ENCODE measurements at regions not wholly inside any gene's neighbourhood (a gene's known extent, or its start where the extent isn't known, plus 50 kb on each side); places are given as distances from the start of the nearest gene placed in this dataset.

DNA sequence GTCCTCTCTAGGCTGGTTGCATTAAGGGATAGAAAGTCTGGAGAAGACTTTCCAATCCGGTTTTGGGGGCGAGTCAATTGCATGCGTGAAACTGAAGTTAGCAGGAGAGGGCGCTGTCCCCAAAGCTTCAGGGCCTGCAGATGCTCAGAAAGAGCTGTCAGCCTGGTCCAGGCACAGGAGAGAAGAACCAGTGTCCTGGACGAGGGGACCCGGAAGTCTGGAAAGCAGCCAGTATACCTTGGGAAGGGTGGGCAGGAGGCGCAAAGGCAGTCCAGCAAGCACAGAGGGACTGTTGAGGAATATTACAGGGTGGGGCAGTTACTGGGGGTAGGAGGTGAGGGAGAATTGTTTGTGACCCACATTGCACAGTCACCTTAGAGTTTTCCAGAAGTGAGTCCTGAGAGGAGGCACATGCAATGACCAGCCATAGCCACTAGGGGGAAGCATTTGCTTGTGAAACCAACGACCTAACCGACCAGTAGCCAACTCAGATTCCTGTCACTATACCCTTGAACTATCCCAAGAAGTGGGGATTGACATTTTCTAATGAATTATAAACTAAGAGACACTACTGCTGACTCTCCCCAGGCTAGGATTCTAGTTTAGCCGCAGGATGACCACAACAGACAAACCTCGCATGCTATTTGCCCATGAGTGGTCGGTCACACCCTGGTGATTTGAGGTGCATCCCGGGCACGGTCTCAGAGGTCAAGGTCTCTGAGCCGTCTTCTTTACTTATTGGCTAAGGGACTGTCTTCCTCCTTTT, 172.8 kb downstream of the RDH14 start:
- TF ChIP-seq ZNF8 (CRISPR knock-in tag; IDR thresholded peaks at IDR 0.05) = no peak
- TF ChIP-seq TOX (CRISPR knock-in tag; IDR thresholded peaks at IDR 0.05; ENCODE audit: borderline replicate concordance) = no peak
- TF ChIP-seq ESRRG (CRISPR knock-in tag; IDR thresholded peaks at IDR 0.05) = no peak
- TF ChIP-seq, protein P1, sequence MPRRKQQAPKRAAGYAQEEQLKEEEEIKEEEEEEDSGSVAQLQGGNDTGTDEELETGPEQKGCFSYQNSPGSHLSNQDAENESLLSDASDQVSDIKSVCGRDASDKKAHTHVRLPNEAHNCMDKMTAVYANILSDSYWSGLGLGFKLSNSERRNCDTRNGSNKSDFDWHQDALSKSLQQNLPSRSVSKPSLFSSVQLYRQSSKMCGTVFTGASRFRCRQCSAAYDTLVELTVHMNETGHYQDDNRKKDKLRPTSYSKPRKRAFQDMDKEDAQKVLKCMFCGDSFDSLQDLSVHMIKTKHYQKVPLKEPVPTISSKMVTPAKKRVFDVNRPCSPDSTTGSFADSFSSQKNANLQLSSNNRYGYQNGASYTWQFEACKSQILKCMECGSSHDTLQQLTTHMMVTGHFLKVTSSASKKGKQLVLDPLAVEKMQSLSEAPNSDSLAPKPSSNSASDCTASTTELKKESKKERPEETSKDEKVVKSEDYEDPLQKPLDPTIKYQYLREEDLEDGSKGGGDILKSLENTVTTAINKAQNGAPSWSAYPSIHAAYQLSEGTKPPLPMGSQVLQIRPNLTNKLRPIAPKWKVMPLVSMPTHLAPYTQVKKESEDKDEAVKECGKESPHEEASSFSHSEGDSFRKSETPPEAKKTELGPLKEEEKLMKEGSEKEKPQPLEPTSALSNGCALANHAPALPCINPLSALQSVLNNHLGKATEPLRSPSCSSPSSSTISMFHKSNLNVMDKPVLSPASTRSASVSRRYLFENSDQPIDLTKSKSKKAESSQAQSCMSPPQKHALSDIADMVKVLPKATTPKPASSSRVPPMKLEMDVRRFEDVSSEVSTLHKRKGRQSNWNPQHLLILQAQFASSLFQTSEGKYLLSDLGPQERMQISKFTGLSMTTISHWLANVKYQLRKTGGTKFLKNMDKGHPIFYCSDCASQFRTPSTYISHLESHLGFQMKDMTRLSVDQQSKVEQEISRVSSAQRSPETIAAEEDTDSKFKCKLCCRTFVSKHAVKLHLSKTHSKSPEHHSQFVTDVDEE (CRISPR knock-in tag; IDR thresholded peaks at IDR 0.05) = no peak
- TF ChIP-seq, protein P2, sequence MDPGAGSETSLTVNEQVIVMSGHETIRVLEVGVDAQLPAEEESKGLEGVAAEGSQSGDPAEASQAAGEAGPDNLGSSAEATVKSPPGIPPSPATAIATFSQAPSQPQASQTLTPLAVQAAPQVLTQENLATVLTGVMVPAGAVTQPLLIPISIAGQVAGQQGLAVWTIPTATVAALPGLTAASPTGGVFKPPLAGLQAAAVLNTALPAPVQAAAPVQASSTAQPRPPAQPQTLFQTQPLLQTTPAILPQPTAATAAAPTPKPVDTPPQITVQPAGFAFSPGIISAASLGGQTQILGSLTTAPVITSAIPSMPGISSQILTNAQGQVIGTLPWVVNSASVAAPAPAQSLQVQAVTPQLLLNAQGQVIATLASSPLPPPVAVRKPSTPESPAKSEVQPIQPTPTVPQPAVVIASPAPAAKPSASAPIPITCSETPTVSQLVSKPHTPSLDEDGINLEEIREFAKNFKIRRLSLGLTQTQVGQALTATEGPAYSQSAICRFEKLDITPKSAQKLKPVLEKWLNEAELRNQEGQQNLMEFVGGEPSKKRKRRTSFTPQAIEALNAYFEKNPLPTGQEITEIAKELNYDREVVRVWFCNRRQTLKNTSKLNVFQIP (CRISPR knock-in tag; IDR thresholded peaks at IDR 0.05; ENCODE audit: borderline replicate concordance, low read depth) = no peak
- TF ChIP-seq PATZ1 (CRISPR knock-in tag; IDR thresholded peaks at IDR 0.05; ENCODE audit: borderline replicate concordance) = no peak
- no peak for TF ChIP-seq TCF4 (CRISPR knock-in tag; IDR thresholded peaks at IDR 0.05; ENCODE audit: borderline replicate concordance)
- TF ChIP-seq RARB (CRISPR knock-in tag; IDR thresholded peaks at IDR 0.05) = no peak
- TF ChIP-seq, protein P3, sequence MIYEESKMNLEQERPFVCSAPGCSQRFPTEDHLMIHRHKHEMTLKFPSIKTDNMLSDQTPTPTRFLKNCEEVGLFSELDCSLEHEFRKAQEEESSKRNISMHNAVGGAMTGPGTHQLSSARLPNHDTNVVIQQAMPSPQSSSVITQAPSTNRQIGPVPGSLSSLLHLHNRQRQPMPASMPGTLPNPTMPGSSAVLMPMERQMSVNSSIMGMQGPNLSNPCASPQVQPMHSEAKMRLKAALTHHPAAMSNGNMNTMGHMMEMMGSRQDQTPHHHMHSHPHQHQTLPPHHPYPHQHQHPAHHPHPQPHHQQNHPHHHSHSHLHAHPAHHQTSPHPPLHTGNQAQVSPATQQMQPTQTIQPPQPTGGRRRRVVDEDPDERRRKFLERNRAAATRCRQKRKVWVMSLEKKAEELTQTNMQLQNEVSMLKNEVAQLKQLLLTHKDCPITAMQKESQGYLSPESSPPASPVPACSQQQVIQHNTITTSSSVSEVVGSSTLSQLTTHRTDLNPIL (CRISPR knock-in tag; IDR thresholded peaks at IDR 0.05; ENCODE audit: low read depth) = no peak
- no peak for TF ChIP-seq OSR1 (CRISPR knock-in tag; IDR thresholded peaks at IDR 0.05)
- TF ChIP-seq CSRNP3 (CRISPR knock-in tag; IDR thresholded peaks at IDR 0.05) = no peak
- no peak for TF ChIP-seq ARNTL (CRISPR knock-in tag; IDR thresholded peaks at IDR 0.05; ENCODE audit: borderline replicate concordance, low read depth)
